Activated T-helper 17 cell treated with anti-CD3 and anti-CD28 coated beads, Interleukin-2, amount 50 U/mL, for 72 hours (primary cell): ENCODE measurements at regions not wholly inside any gene's neighbourhood (a gene's known extent, or its start where the extent isn't known, plus 50 kb on each side); places are given as distances from the start of the nearest gene placed in this dataset.
"Not testable (repeated sequence)": the region's sequence is repeated elsewhere in the genome, so short reads cannot be mapped to it uniquely, and the experiment has no call there.

ENCODE experiments used
- ATAC-seq: fragments of 150-1000 bp; cut with Tn5 transposase; replicated peaks from 2 replicates; pipeline ENCODE4 v1.10.0; 2021; ENCODE audit warnings: mild to moderate bottlenecking, moderate library complexity
- H3K27ac Mint-ChIP-seq: one replicate; pipeline ENCODE4 v1.8.0; 2022; ENCODE audit warnings: mixed read lengths
- H3K27me3 Mint-ChIP-seq: one replicate; pipeline ENCODE4 v1.8.0; 2022; ENCODE audit warnings: mixed read lengths
- H3K36me3 Mint-ChIP-seq: one replicate; pipeline ENCODE4 v1.8.0; 2022; ENCODE audit warnings: low read depth, mild to moderate bottlenecking, mixed read lengths
- H3K4me1 Mint-ChIP-seq: one replicate; pipeline ENCODE4 v1.8.0; 2022; ENCODE audit warnings: mixed read lengths
- H3K4me3 Mint-ChIP-seq: one replicate; pipeline ENCODE4 v1.8.0; 2022; ENCODE audit warnings: mild to moderate bottlenecking, mixed read lengths
- H3K9me3 Mint-ChIP-seq: one replicate; pipeline ENCODE4 v1.8.0; 2022; ENCODE audit warnings: mixed read lengths

GRCh38 chr21:5243257-5243656, 5278.1 kb upstream of the TPTE start:
- H3K4me3 Mint-ChIP-seq, ATAC-seq, H3K4me1 Mint-ChIP-seq, H3K27me3 Mint-ChIP-seq, H3K27ac Mint-ChIP-seq, H3K36me3 Mint-ChIP-seq: not testable (repeated sequence)
- H3K9me3 Mint-ChIP-seq: peaks cover 53% of the 10 kb centered on the region

GRCh38 chr21:5243715-5244375, 5277.5 kb upstream of the TPTE start:
- not testable (repeated sequence) for H3K27me3 Mint-ChIP-seq, H3K4me1 Mint-ChIP-seq, H3K36me3 Mint-ChIP-seq, ATAC-seq, H3K4me3 Mint-ChIP-seq, H3K27ac Mint-ChIP-seq
- H3K9me3 Mint-ChIP-seq: peaks cover 51% of the 10 kb centered on the region

GRCh38 chr21:5244376-5244718, 5277.0 kb upstream of the TPTE start:
- ATAC-seq, H3K4me3 Mint-ChIP-seq, H3K27me3 Mint-ChIP-seq, H3K36me3 Mint-ChIP-seq, H3K27ac Mint-ChIP-seq, H3K4me1 Mint-ChIP-seq: not testable (repeated sequence)
- peaks cover 47% of the 10 kb centered on the region for H3K9me3 Mint-ChIP-seq

- not testable (repeated sequence) for H3K27ac Mint-ChIP-seq, ATAC-seq, H3K4me1 Mint-ChIP-seq, H3K4me3 Mint-ChIP-seq, H3K36me3 Mint-ChIP-seq, H3K27me3 Mint-ChIP-seq
- H3K9me3 Mint-ChIP-seq: peaks cover 43% of the 10 kb centered on the region
These were observed 5276.4 kb upstream of the TPTE start for GRCh38 chr21:5244954-5245353.

GRCh38 chr21:5246416-5246815, 5275.0 kb upstream of the TPTE start:
- ATAC-seq, H3K36me3 Mint-ChIP-seq, H3K27ac Mint-ChIP-seq, H3K4me1 Mint-ChIP-seq, H3K27me3 Mint-ChIP-seq, H3K4me3 Mint-ChIP-seq: not testable (repeated sequence)
- peaks cover 53% of the 10 kb centered on the region for H3K9me3 Mint-ChIP-seq

GRCh38 chr21:5247399-5247798, 5274.0 kb upstream of the TPTE start:
- H3K36me3 Mint-ChIP-seq, ATAC-seq, H3K27me3 Mint-ChIP-seq, H3K4me3 Mint-ChIP-seq, H3K27ac Mint-ChIP-seq, H3K4me1 Mint-ChIP-seq: not testable (repeated sequence)
- H3K9me3 Mint-ChIP-seq: peaks cover 51% of the 10 kb centered on the region

GRCh38 chr21:5250128-5250527, 5271.3 kb upstream of the TPTE start:
- not testable (repeated sequence) for H3K4me3 Mint-ChIP-seq, H3K27me3 Mint-ChIP-seq, H3K4me1 Mint-ChIP-seq, H3K36me3 Mint-ChIP-seq, H3K27ac Mint-ChIP-seq, ATAC-seq
- peaks cover 34% of the 10 kb centered on the region for H3K9me3 Mint-ChIP-seq

- H3K4me1 Mint-ChIP-seq, H3K27ac Mint-ChIP-seq, H3K27me3 Mint-ChIP-seq, H3K4me3 Mint-ChIP-seq, H3K36me3 Mint-ChIP-seq, ATAC-seq: not testable (repeated sequence)
- peaks cover 29% of the 10 kb centered on the region for H3K9me3 Mint-ChIP-seq
These were observed 5270.2 kb upstream of the TPTE start for GRCh38 chr21:5251162-5251561.

GRCh38 chr21:5251866-5252265, 5269.5 kb upstream of the TPTE start:
- not testable (repeated sequence) for H3K27me3 Mint-ChIP-seq, H3K4me3 Mint-ChIP-seq, H3K36me3 Mint-ChIP-seq, ATAC-seq, H3K4me1 Mint-ChIP-seq, H3K27ac Mint-ChIP-seq
- H3K9me3 Mint-ChIP-seq: peaks cover 23% of the 10 kb centered on the region
